ENCODE measurements at regions not wholly inside any gene's neighbourhood (a gene's known extent, or its start where the extent isn't known, plus 50 kb on each side); places are given as distances from the start of the nearest gene placed in this dataset.
A peak's percentile ranks its signal among the peaks of the same experiment; 100 is the strongest.

GRCh38 chr15:85847031-85847430 is 52.3 kb upstream of the KLHL25 start:
- H3K27me3 Mint-ChIP-seq (ENCODE audit: low read depth, poor library complexity) = peaks cover 32% of the 10 kb centered on the region
- no peak overlapping the region for H3K4me3 Mint-ChIP-seq
- no peaks in the 10 kb centered on the region for H3K36me3 Mint-ChIP-seq (ENCODE audit: low read depth)

GRCh38 chr15:85849946-85850345 is 55.2 kb upstream of the KLHL25 start:
- Mint-ChIP-seq H3K9me3 (no peaks in the 10 kb centered on the region), H3K36me3 (ENCODE audit: low read depth) (no peaks in the 10 kb centered on the region), H3K4me3 (no peak overlapping the region), H3K27ac (no peak overlapping the region), H3K27me3 (ENCODE audit: low read depth, poor library complexity) (peaks cover 28% of the 10 kb centered on the region), H3K4me1 (peaks cover 5% of the 10 kb centered on the region)
- DNase-seq = no peak
- no peak for TF ChIP-seq CTCF (IDR thresholded peaks at IDR 0.05)

More at GRCh38 chr15:85847031-85847430, 52.3 kb upstream of the KLHL25 start:
- Mint-ChIP-seq H3K27ac (no peak overlapping the region), H3K4me1 (no peaks in the 10 kb centered on the region), H3K9me3 (no peaks in the 10 kb centered on the region)
- no peak for DNase-seq
- no peak for TF ChIP-seq CTCF (IDR thresholded peaks at IDR 0.05)

GRCh38 chr15:85852969-85853368 is 58.2 kb upstream of the KLHL25 start:
- peaks cover 5% of the 10 kb centered on the region for H3K4me1 Mint-ChIP-seq
- no peak overlapping the region for H3K4me3 Mint-ChIP-seq
- no peak overlapping the region for H3K27ac Mint-ChIP-seq
- no peaks in the 10 kb centered on the region for H3K36me3 Mint-ChIP-seq (ENCODE audit: low read depth)
- H3K9me3 Mint-ChIP-seq = no peaks in the 10 kb centered on the region
- no peak for DNase-seq
- TF ChIP-seq CTCF (IDR thresholded peaks at IDR 0.05) = no peak
- peaks cover 35% of the 10 kb centered on the region for H3K27me3 Mint-ChIP-seq (ENCODE audit: low read depth, poor library complexity)

- Mint-ChIP-seq H3K9me3 (no peaks in the 10 kb centered on the region), H3K27ac (no peak overlapping the region), H3K4me3 (peak overlapping the region; percentile 32), H3K4me1 (peaks cover 10% of the 10 kb centered on the region), H3K27me3 (ENCODE audit: low read depth, poor library complexity) (peaks cover 36% of the 10 kb centered on the region), H3K36me3 (ENCODE audit: low read depth) (no peaks in the 10 kb centered on the region)
- peak; percentile 84 for TF ChIP-seq CTCF (IDR thresholded peaks at IDR 0.05)
- DNase-seq = peak; percentile 62
Measured at GRCh38 chr15:85854345-85855097, 59.8 kb upstream of the KLHL25 start.

- peak overlapping the region; percentile 74 for H3K4me3 Mint-ChIP-seq
- no peaks in the 10 kb centered on the region for H3K9me3 Mint-ChIP-seq
- peak; percentile 80 for TF ChIP-seq CTCF (IDR thresholded peaks at IDR 0.05)
- peak; percentile 85 for DNase-seq
- peaks cover 36% of the 10 kb centered on the region for H3K27me3 Mint-ChIP-seq (ENCODE audit: low read depth, poor library complexity)
- H3K4me1 Mint-ChIP-seq = peaks cover 10% of the 10 kb centered on the region
- H3K27ac Mint-ChIP-seq = peak overlapping the region; percentile 84
- H3K36me3 Mint-ChIP-seq (ENCODE audit: low read depth) = no peaks in the 10 kb centered on the region
Measured at GRCh38 chr15:85858586-85859375, 64.1 kb upstream of the KLHL25 start.
